ENCODE measurements at regions not wholly inside any gene's neighbourhood (a gene's known extent, or its start where the extent isn't known, plus 50 kb on each side); places are given as distances from the start of the nearest gene placed in this dataset.

DNA sequence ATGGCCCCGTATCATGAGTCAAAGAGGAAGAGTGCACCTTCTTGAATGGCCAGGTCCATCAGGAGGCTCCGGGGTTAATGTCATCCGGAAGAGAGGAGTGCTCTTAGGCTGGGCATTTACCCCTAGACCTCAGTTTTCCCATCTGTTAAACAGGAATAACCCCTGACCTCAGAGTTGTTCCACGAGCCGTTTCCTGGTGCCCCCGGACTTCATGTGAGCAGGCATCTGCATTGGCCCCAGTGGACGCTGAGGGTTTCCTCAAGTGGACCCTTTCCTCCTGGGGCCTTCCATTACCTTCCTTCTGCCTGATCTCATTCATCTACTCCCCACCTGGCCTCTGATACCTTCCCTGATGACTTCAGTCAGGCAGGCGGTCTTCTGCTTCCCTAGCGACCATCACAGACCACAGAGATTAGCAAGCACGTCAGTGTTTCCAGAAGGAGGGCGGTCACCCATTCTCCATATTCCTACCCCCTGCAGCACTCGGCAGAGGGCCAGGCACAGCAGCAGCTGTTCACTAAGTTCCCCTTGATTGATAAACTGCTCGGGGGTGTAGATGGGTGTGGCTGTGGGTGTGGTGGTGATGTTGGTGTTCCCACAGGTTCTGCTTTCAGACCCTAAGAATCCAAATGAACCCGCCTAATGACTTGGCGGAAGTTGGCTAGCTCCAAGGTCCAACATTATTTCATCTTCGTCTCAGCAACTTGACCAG lies 346.6 kb upstream of the TNRC6C start:
- no peak for TF ChIP-seq EZH2 (IDR thresholded peaks at IDR 0.05; ENCODE audit: low read length, missing control alignments)
- TF ChIP-seq, protein P1, sequence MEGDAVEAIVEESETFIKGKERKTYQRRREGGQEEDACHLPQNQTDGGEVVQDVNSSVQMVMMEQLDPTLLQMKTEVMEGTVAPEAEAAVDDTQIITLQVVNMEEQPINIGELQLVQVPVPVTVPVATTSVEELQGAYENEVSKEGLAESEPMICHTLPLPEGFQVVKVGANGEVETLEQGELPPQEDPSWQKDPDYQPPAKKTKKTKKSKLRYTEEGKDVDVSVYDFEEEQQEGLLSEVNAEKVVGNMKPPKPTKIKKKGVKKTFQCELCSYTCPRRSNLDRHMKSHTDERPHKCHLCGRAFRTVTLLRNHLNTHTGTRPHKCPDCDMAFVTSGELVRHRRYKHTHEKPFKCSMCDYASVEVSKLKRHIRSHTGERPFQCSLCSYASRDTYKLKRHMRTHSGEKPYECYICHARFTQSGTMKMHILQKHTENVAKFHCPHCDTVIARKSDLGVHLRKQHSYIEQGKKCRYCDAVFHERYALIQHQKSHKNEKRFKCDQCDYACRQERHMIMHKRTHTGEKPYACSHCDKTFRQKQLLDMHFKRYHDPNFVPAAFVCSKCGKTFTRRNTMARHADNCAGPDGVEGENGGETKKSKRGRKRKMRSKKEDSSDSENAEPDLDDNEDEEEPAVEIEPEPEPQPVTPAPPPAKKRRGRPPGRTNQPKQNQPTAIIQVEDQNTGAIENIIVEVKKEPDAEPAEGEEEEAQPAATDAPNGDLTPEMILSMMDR (conservative IDR thresholded peaks at IDR 0.05 in 1 of 2, IDR thresholded peaks at IDR 0.05 in 1 of 2; ENCODE audit: low read depth in 1 of 2, low read length in 2 of 2) = no peak
